Stimulated activated CD4-positive, alpha-beta T cell treated with anti-CD3 and anti-CD28 coated beads, TNF-alpha, amount 100 ng/mL, for 1 hour (primary cell): ENCODE measurements at regions not wholly inside any gene's neighbourhood (a gene's known extent, or its start where the extent isn't known, plus 50 kb on each side); places are given as distances from the start of the nearest gene placed in this dataset.

Experiments used
- DNase-seq, 3 donors: peaks; one replicate each; pipeline ENCODE4 v3.0.0-alpha.2; 2020; ENCODE audit warnings: low read depth in 3 of 3, low spot score in 1 of 3

GRCh38 chr12:25009496-25010092, 60.7 kb upstream of the BCAT1 start:
- DNase-seq, result no peak

- no peak for DNase-seq
Observed at GRCh38 chr12:25005376-25005775, 56.5 kb upstream of the BCAT1 start.

- no peak for DNase-seq
Observed at GRCh38 chr12:25004447-25004846, 55.5 kb upstream of the BCAT1 start.

GRCh38 chr12:25001311-25001710, 52.4 kb upstream of the BCAT1 start:
- no peak for DNase-seq
